Activated CD4-positive, alpha-beta T cell treated with anti-CD3 and anti-CD28 coated beads, Interleukin-2, Interleukin-4, amounts not matched to agents 100 ng/mL and 50 ng/mL, durations not matched to agents 16 hours and 8 hours (primary cell): ENCODE measurements at regions not wholly inside any gene's neighbourhood (a gene's known extent, or its start where the extent isn't known, plus 50 kb on each side); places are given as distances from the start of the nearest gene placed in this dataset.
"Not testable (repeated sequence)": the region's sequence is repeated elsewhere in the genome, so short reads cannot be mapped to it uniquely, and the experiment has no call there.

Source experiments
- DNase-seq: peaks from one replicate; pipeline ENCODE4 v3.0.0-alpha.2; 2020; ENCODE audit warnings: low spot score

GRCh38 chr1:109857702-109858101 is 52.9 kb upstream of the CSF1 start:
- not testable (repeated sequence) for DNase-seq

- not testable (repeated sequence) for DNase-seq
Measured at GRCh38 chr1:109855986-109856385, 54.7 kb upstream of the CSF1 start.

GRCh38 chr1:109853972-109854371 is 56.7 kb upstream of the CSF1 start:
- not testable (repeated sequence) for DNase-seq

GRCh38 chr1:109852221-109853015 is 58.2 kb upstream of the CSF1 start:
- DNase-seq: not testable (repeated sequence)

- no peak for DNase-seq
Measured at GRCh38 chr1:109850827-109851226, 59.8 kb upstream of the CSF1 start.

- DNase-seq: no peak
Measured at GRCh38 chr1:109850194-109850593, 60.5 kb upstream of the CSF1 start.

- DNase-seq: no peak
Measured at GRCh38 chr1:109849655-109850054, 61.0 kb upstream of the CSF1 start.

GRCh38 chr1:109847251-109847650 is 63.4 kb upstream of the CSF1 start:
- DNase-seq: no peak

- DNase-seq: no peak
Measured at GRCh38 chr1:109846846-109847245, 63.8 kb upstream of the CSF1 start.

GRCh38 chr1:109846162-109846561 is 64.5 kb upstream of the CSF1 start:
- DNase-seq: no peak

- no peak for DNase-seq
Measured at GRCh38 chr1:109845658-109846057, 65.0 kb upstream of the CSF1 start.

- DNase-seq: no peak
Measured at GRCh38 chr1:109844609-109845008, 66.0 kb upstream of the CSF1 start.

GRCh38 chr1:109840011-109840629 is 70.5 kb upstream of the CSF1 start:
- DNase-seq: no peak

GRCh38 chr1:109839276-109839675 is 71.4 kb upstream of the CSF1 start:
- DNase-seq: not testable (repeated sequence)

- no peak for DNase-seq
Measured at GRCh38 chr1:109838838-109839240, 71.8 kb upstream of the CSF1 start.

- DNase-seq: no peak
Measured at GRCh38 chr1:109837852-109838570, 72.6 kb upstream of the CSF1 start.

GRCh38 chr1:109835645-109836044 is 71.9 kb upstream of the EPS8L3 start:
- DNase-seq: not testable (repeated sequence)

GRCh38 chr1:109834951-109835350 is 71.2 kb upstream of the EPS8L3 start:
- DNase-seq: no peak

GRCh38 chr1:109832945-109833344 is 69.2 kb upstream of the EPS8L3 start:
- no peak for DNase-seq

- DNase-seq: no peak
Measured at GRCh38 chr1:109828756-109829505, 65.2 kb upstream of the EPS8L3 start.

- DNase-seq: no peak
Measured at GRCh38 chr1:109827986-109828385, 64.3 kb upstream of the EPS8L3 start.

GRCh38 chr1:109827466-109827865 is 63.7 kb upstream of the EPS8L3 start:
- no peak for DNase-seq
